ENCODE measurements at regions not wholly inside any gene's neighbourhood (a gene's known extent, or its start where the extent isn't known, plus 50 kb on each side); places are given as distances from the start of the nearest gene placed in this dataset.

DNA sequence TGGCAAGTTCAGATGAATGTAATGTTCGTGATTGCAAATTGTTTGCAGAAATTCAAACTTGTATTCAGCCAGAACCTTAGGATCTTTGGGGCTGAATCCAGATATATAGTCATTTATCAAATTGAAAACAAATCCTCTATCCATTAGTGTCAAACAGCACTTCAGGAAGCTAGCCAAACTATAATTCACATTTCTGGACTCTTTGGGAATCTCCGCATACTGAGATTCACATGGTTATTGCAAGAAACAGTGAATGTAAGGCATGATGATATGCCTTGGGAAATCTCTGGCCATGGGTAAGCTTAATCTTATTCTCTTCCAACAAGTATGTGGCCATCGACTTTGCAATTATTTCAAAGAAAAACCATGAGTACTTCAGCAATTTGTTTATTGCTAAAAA is 98.5 kb downstream of the KLHL28 start:
- Histone ChIP-seq H3K27me3 (ENCODE audit: control insufficient read depth in 4 of 4, insufficient read depth in 4 of 4, low read length in 3 of 4) (no peaks in the 10 kb centered on the region), H3K27ac (ENCODE audit: low read depth in 1 of 2, low read length in 2 of 2) (no peak overlapping the region), H3K36me3 (ENCODE audit: control insufficient read depth in 4 of 4, insufficient read depth in 3 of 4, low read depth in 1 of 4, low read length in 3 of 4) (no peaks in the 10 kb centered on the region), H3K4me1 (ENCODE audit: control insufficient read depth in 4 of 4, insufficient read depth in 4 of 4, low read length in 3 of 4) (no peaks in the 10 kb centered on the region), H3K4me3 (ENCODE audit: low read depth in 1 of 3, low read length in 3 of 3) (no peak overlapping the region), H3K9ac (ENCODE audit: low read depth in 1 of 2, low read length in 2 of 2) (no peak overlapping the region), H3K9me3 (ENCODE audit: control insufficient read depth in 4 of 4, low read length in 3 of 4) (no peaks in the 10 kb centered on the region)
- 64% methylated on average over 3 of the region's 3 CpGs for WGBS
- DNase-seq (ENCODE audit: low spot score): no peak
- TF ChIP-seq SP1 (IDR thresholded peaks at IDR 0.05) (no peak), RAD21 (IDR thresholded peaks at IDR 0.05) (no peak), FOXA1 (IDR thresholded peaks at IDR 0.05) (no peak), HNF4A (conservative IDR thresholded peaks at IDR 0.05) (no peak)
- TF ChIP-seq, protein P1, sequence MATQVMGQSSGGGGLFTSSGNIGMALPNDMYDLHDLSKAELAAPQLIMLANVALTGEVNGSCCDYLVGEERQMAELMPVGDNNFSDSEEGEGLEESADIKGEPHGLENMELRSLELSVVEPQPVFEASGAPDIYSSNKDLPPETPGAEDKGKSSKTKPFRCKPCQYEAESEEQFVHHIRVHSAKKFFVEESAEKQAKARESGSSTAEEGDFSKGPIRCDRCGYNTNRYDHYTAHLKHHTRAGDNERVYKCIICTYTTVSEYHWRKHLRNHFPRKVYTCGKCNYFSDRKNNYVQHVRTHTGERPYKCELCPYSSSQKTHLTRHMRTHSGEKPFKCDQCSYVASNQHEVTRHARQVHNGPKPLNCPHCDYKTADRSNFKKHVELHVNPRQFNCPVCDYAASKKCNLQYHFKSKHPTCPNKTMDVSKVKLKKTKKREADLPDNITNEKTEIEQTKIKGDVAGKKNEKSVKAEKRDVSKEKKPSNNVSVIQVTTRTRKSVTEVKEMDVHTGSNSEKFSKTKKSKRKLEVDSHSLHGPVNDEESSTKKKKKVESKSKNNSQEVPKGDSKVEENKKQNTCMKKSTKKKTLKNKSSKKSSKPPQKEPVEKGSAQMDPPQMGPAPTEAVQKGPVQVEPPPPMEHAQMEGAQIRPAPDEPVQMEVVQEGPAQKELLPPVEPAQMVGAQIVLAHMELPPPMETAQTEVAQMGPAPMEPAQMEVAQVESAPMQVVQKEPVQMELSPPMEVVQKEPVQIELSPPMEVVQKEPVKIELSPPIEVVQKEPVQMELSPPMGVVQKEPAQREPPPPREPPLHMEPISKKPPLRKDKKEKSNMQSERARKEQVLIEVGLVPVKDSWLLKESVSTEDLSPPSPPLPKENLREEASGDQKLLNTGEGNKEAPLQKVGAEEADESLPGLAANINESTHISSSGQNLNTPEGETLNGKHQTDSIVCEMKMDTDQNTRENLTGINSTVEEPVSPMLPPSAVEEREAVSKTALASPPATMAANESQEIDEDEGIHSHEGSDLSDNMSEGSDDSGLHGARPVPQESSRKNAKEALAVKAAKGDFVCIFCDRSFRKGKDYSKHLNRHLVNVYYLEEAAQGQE (IDR thresholded peaks at IDR 0.05): no peak
- TF ChIP-seq, protein P2, sequence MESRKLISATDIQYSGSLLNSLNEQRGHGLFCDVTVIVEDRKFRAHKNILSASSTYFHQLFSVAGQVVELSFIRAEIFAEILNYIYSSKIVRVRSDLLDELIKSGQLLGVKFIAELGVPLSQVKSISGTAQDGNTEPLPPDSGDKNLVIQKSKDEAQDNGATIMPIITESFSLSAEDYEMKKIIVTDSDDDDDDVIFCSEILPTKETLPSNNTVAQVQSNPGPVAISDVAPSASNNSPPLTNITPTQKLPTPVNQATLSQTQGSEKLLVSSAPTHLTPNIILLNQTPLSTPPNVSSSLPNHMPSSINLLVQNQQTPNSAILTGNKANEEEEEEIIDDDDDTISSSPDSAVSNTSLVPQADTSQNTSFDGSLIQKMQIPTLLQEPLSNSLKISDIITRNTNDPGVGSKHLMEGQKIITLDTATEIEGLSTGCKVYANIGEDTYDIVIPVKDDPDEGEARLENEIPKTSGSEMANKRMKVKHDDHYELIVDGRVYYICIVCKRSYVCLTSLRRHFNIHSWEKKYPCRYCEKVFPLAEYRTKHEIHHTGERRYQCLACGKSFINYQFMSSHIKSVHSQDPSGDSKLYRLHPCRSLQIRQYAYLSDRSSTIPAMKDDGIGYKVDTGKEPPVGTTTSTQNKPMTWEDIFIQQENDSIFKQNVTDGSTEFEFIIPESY (IDR thresholded peaks at IDR 0.05): no peak
- TF ChIP-seq, protein P3, sequence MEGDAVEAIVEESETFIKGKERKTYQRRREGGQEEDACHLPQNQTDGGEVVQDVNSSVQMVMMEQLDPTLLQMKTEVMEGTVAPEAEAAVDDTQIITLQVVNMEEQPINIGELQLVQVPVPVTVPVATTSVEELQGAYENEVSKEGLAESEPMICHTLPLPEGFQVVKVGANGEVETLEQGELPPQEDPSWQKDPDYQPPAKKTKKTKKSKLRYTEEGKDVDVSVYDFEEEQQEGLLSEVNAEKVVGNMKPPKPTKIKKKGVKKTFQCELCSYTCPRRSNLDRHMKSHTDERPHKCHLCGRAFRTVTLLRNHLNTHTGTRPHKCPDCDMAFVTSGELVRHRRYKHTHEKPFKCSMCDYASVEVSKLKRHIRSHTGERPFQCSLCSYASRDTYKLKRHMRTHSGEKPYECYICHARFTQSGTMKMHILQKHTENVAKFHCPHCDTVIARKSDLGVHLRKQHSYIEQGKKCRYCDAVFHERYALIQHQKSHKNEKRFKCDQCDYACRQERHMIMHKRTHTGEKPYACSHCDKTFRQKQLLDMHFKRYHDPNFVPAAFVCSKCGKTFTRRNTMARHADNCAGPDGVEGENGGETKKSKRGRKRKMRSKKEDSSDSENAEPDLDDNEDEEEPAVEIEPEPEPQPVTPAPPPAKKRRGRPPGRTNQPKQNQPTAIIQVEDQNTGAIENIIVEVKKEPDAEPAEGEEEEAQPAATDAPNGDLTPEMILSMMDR (IDR thresholded peaks at IDR 0.05; ENCODE audit: low read depth, low read length, missing input control): no peak

DNA sequence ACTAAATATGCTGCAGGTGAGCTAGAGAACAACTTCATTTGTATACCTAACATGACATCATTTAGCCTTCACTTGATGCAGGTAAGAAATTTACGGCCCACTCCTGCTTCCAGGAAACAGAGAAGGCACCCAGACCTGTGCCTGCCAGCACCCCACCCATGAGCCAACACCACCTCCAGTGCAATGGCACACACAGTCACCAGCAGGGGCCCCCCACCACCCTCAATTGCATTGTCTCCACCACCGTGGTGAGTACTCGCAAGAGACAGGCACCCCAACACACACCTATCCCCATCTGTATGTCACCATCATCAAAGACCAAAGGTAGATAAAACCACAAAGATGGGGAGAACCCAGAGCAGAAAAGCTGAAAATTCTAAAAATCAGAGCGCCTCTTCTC is 107.6 kb downstream of the KLHL28 start:
- no peaks in the 10 kb centered on the region for H3K27me3 ChIP-seq (ENCODE audit: control insufficient read depth in 4 of 4, insufficient read depth in 4 of 4, low read length in 3 of 4)

More for the DNA sequence above, 107.6 kb downstream of the KLHL28 start:
- 85% methylated on average over 4 of the region's 4 CpGs for WGBS
- H3K4me1 ChIP-seq (ENCODE audit: control insufficient read depth in 4 of 4, insufficient read depth in 4 of 4, low read length in 3 of 4): no peaks in the 10 kb centered on the region
- no peaks in the 10 kb centered on the region for H3K36me3 ChIP-seq (ENCODE audit: control insufficient read depth in 4 of 4, insufficient read depth in 3 of 4, low read depth in 1 of 4, low read length in 3 of 4)
- peaks cover 0 to 3% (median 1%) of the 10 kb centered on the region in 4 donors for H3K9me3 ChIP-seq (ENCODE audit: control insufficient read depth in 4 of 4, low read length in 3 of 4)
- no peak overlapping the region for H3K4me3 ChIP-seq (ENCODE audit: low read depth in 1 of 3, low read length in 3 of 3)
- H3K9ac ChIP-seq (ENCODE audit: low read depth in 1 of 2, low read length in 2 of 2): no peak overlapping the region
- no peak overlapping the region for H3K27ac ChIP-seq (ENCODE audit: low read depth in 1 of 2, low read length in 2 of 2)
- TF ChIP-seq, protein P1 (IDR thresholded peaks at IDR 0.05): no peak
- TF ChIP-seq, protein P4, sequence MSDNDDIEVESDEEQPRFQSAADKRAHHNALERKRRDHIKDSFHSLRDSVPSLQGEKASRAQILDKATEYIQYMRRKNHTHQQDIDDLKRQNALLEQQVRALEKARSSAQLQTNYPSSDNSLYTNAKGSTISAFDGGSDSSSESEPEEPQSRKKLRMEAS (IDR thresholded peaks at IDR 0.05): no peak
- TF ChIP-seq HNF4A (conservative IDR thresholded peaks at IDR 0.05): no peak
- no peak for TF ChIP-seq FOXA1 (IDR thresholded peaks at IDR 0.05)
- no peak for TF ChIP-seq TAF1 (conservative IDR thresholded peaks at IDR 0.05)
- no peak for TF ChIP-seq SP1 (IDR thresholded peaks at IDR 0.05)
- TF ChIP-seq NR2F2 (IDR thresholded peaks at IDR 0.05): no peak
- TF ChIP-seq HNF4G (IDR thresholded peaks at IDR 0.05): no peak
- TF ChIP-seq GABPA (IDR thresholded peaks at IDR 0.05 in 1 of 2, conservative IDR thresholded peaks at IDR 0.05 in 1 of 2): no peak
- TF ChIP-seq, protein P5, sequence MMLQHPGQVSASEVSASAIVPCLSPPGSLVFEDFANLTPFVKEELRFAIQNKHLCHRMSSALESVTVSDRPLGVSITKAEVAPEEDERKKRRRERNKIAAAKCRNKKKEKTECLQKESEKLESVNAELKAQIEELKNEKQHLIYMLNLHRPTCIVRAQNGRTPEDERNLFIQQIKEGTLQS (IDR thresholded peaks at IDR 0.05): no peak
- no peak for DNase-seq (ENCODE audit: low spot score)
